ENCODE measurements at regions not wholly inside any gene's neighbourhood (a gene's known extent, or its start where the extent isn't known, plus 50 kb on each side); places are given as distances from the start of the nearest gene placed in this dataset.
"Not testable (repeated sequence)": the region's sequence is repeated elsewhere in the genome, so short reads cannot be mapped to it uniquely, and the experiment has no call there.

- CTCF ChIA-PET: interaction anchor here (0.6 kb wide), 1 partner anchor 843 kb away, joined by 5 read pairs; no protein-coding TSS in a partner anchor
- intact Hi-C loops (cut with micrococcal nuclease): no loop called here
- no peak overlapping the region for H3K4me3 ChIP-seq (ENCODE audit: low read length)
- BruUV-seq (replicated peaks): no TSS peak
- no peaks in the 10 kb centered on the region for H3F3A ChIP-seq (ENCODE audit: low read length, unreplicated experiment)
- H2AFZ ChIP-seq (ENCODE audit: low read length): no peak overlapping the region
- DNase-seq: peak; percentile 47
- H4K20me1 ChIP-seq (ENCODE audit: low read length): no peaks in the 10 kb centered on the region
- no peaks in the 10 kb centered on the region for H3K79me2 ChIP-seq (ENCODE audit: low read length)
- POLR2A ChIA-PET (ENCODE audit: unreplicated experiment): interaction anchor here (0.5 kb wide), 1 partner anchor 1090 kb away, joined by 3 read pairs; no protein-coding TSS in a partner anchor
- H3K9me3 ChIP-seq (ENCODE audit: low read length): no peaks in the 10 kb centered on the region
- H3K27me3 ChIP-seq (ENCODE audit: low read length): no peaks in the 10 kb centered on the region
- H3K36me3 ChIP-seq (ENCODE audit: low read depth, low read length): no peaks in the 10 kb centered on the region
- no peaks in the 10 kb centered on the region for H3K9me2 ChIP-seq (replicated peaks; ENCODE audit: low read length)
- TF ChIP-seq CTCF (conservative IDR thresholded peaks at IDR 0.05; ENCODE audit: low read depth, low read length) (no peak), EZH2 (IDR thresholded peaks at IDR 0.05; ENCODE audit: low read length, unreplicated experiment) (no peak), EZH2phosphoT487 (IDR thresholded peaks at IDR 0.05; ENCODE audit: borderline replicate concordance, low read length) (no peak)
- H3K4me1 ChIP-seq (ENCODE audit: insufficient read depth, low read length): no peaks in the 10 kb centered on the region
- H3K9ac ChIP-seq (ENCODE audit: low read length): no peak overlapping the region
- no peak overlapping the region for H3K27ac ChIP-seq (ENCODE audit: low read length)
- H3K4me2 ChIP-seq (ENCODE audit: low read length): no peak overlapping the region
- peak; percentile 62 for ATAC-seq
Observed at GRCh38 chr1:219549215-219549614, 63.7 kb downstream of the ZC3H11B start.

GRCh38 chr1:219548386-219548785 is 64.5 kb downstream of the ZC3H11B start:
- POLR2A ChIA-PET (ENCODE audit: unreplicated experiment): no interaction called here
- Histone ChIP-seq H3K4me1 (ENCODE audit: insufficient read depth, low read length) (peaks cover 5% of the 10 kb centered on the region), H4K20me1 (ENCODE audit: low read length) (no peaks in the 10 kb centered on the region), H3K9ac (ENCODE audit: low read length) (no peak overlapping the region), H3K36me3 (ENCODE audit: low read depth, low read length) (no peaks in the 10 kb centered on the region), H3K9me2 (replicated peaks; ENCODE audit: low read length) (no peaks in the 10 kb centered on the region), H3K9me3 (ENCODE audit: low read length) (no peaks in the 10 kb centered on the region), H3K79me2 (ENCODE audit: low read length) (no peaks in the 10 kb centered on the region), H3K27me3 (ENCODE audit: low read length) (no peaks in the 10 kb centered on the region), H2AFZ (ENCODE audit: low read length) (no peak overlapping the region), H3K4me3 (ENCODE audit: low read length) (no peak overlapping the region), H3K27ac (ENCODE audit: low read length) (no peak overlapping the region), H3F3A (ENCODE audit: low read length, unreplicated experiment) (no peaks in the 10 kb centered on the region), H3K4me2 (ENCODE audit: low read length) (no peak overlapping the region)
- DNase-seq: no peak
- TF ChIP-seq EZH2phosphoT487 (IDR thresholded peaks at IDR 0.05; ENCODE audit: borderline replicate concordance, low read length) (no peak), CTCF (conservative IDR thresholded peaks at IDR 0.05; ENCODE audit: low read depth, low read length) (no peak), EZH2 (IDR thresholded peaks at IDR 0.05; ENCODE audit: low read length, unreplicated experiment) (no peak)
- ATAC-seq: no peak
- BruUV-seq (replicated peaks): no TSS peak
- intact Hi-C loops (cut with micrococcal nuclease): no loop called here
- CTCF ChIA-PET: interaction anchor here (0.5 kb wide), 1 partner anchor 1599 kb away, joined by 4 read pairs; no protein-coding TSS in a partner anchor

- H3K4me2 ChIP-seq (ENCODE audit: low read length); H2AFZ ChIP-seq (ENCODE audit: low read length); intact Hi-C loops (cut with micrococcal nuclease); H3K9me3 ChIP-seq (ENCODE audit: low read length); DNase-seq; H3K27me3 ChIP-seq (ENCODE audit: low read length); H4K20me1 ChIP-seq (ENCODE audit: low read length); H3K36me3 ChIP-seq (ENCODE audit: low read depth, low read length); H3K9ac ChIP-seq (ENCODE audit: low read length); POLR2A ChIA-PET (ENCODE audit: unreplicated experiment); H3K27ac ChIP-seq (ENCODE audit: low read length); H3K79me2 ChIP-seq (ENCODE audit: low read length); H3K4me3 ChIP-seq (ENCODE audit: low read length); ATAC-seq; H3K9me2 ChIP-seq (replicated peaks; ENCODE audit: low read length); CTCF ChIA-PET; H3F3A ChIP-seq (ENCODE audit: low read length, unreplicated experiment); BruUV-seq (replicated peaks): not testable (repeated sequence)
- H3K4me1 ChIP-seq (ENCODE audit: insufficient read depth, low read length): peaks cover 16% of the 10 kb centered on the region
Observed at GRCh38 chr1:219545756-219546155, 67.1 kb downstream of the ZC3H11B start.

Measured in PC-3 (cell line).